Loucy (cell line): ENCODE measurements at regions not wholly inside any gene's neighbourhood (a gene's known extent, or its start where the extent isn't known, plus 50 kb on each side); places are given as distances from the start of the nearest gene placed in this dataset.

Experiments used
- H2AFZ ChIP-seq: fragments of 200-600 bp; sonication (generic); 2 replicates; pipeline ENCODE4 v1.6.0; 2016; ENCODE audit warnings: antibody characterized with exemption, mild to moderate bottlenecking, low read length, moderate library complexity
- H3F3A ChIP-seq: fragments of 200-600 bp; 2 replicates; pipeline ENCODE4 v1.6.0; 2016; ENCODE audit warnings: antibody characterized with exemption, low read depth, mild to moderate bottlenecking
- H3K27me3 ChIP-seq: fragments of 200-600 bp; sonication (generic); 2 replicates; pipeline ENCODE4 v1.6.1; 2014; ENCODE audit warnings: low read length, mild to moderate bottlenecking; ENCODE audit not compliant: insufficient read depth, poor library complexity, severe bottlenecking
- H3K36me3 ChIP-seq: fragments of 200-600 bp; sonication (generic); 2 replicates; pipeline ENCODE4 v1.6.1; 2016; ENCODE audit warnings: low read length; ENCODE audit not compliant: insufficient read depth
- H3K4me1 ChIP-seq: fragments of 200-600 bp; sonication (generic); 2 replicates; pipeline ENCODE4 v1.5.1; 2014; ENCODE audit warnings: low read length, mild to moderate bottlenecking; ENCODE audit not compliant: insufficient read depth, poor library complexity, severe bottlenecking
- H3K4me2 ChIP-seq: fragments of 200-600 bp; sonication (generic); 2 replicates; pipeline ENCODE4 v1.6.0; 2014; ENCODE audit warnings: antibody characterized with exemption, low read length, low read depth, mild to moderate bottlenecking; ENCODE audit not compliant: poor library complexity, severe bottlenecking
- H3K4me3 ChIP-seq: fragments of 200-600 bp; sonication (generic); 2 replicates; pipeline ENCODE4 v1.5.1; 2014; ENCODE audit warnings: low read length, mild to moderate bottlenecking, mixed read lengths; ENCODE audit not compliant: poor library complexity, severe bottlenecking
- H3K79me2 ChIP-seq: fragments of 200-600 bp; sonication (generic); 2 replicates; pipeline ENCODE4 v1.6.1; 2014; ENCODE audit warnings: low read length; ENCODE audit not compliant: insufficient read depth
- H3K9ac ChIP-seq: fragments of 200-600 bp; sonication (generic); 2 replicates; pipeline ENCODE4 v1.6.0; 2014; ENCODE audit warnings: mild to moderate bottlenecking, low read depth, low read length, moderate library complexity; ENCODE audit not compliant: poor library complexity, severe bottlenecking
- H3K9me2 ChIP-seq: fragments of 200-600 bp; sonication (generic); replicated peaks from 2 replicates; pipeline ENCODE4 v1.6.1; 2016; ENCODE audit warnings: low read depth, low read length, mixed read lengths
- H3K9me3 ChIP-seq: fragments of 200-600 bp; sonication (generic); 2 replicates; pipeline ENCODE4 v1.6.1; 2014; ENCODE audit warnings: mild to moderate bottlenecking, antibody characterized with exemption, low read length, low read depth; ENCODE audit not compliant: insufficient read depth
- H4K20me1 ChIP-seq: fragments of 200-600 bp; sonication (generic); 2 replicates; pipeline ENCODE4 v1.6.0; 2014; ENCODE audit warnings: antibody characterized with exemption, low read length, mild to moderate bottlenecking; ENCODE audit not compliant: insufficient read depth, poor library complexity, severe bottlenecking
- EZH2phosphoT487 ChIP-seq: fragments of 200-600 bp; IDR thresholded peaks from 2 replicates; pipeline ENCODE4 v1.6.1; 2018; ENCODE audit warnings: antibody characterized with exemption, mild to moderate bottlenecking, moderate library complexity, borderline replicate concordance
- TF ChIP-seq, protein P1 (sequence below): fragments of 200-600 bp; sonication (generic); conservative IDR thresholded peaks from 2 replicates; pipeline ENCODE4 v1.5.1; 2014; ENCODE audit warnings: mild to moderate bottlenecking, antibody characterized with exemption, low read length

GRCh38 chr12:107986183-107986582 lies 142.9 kb upstream of the WSCD2 start:
- no peak overlapping the region for H3K4me2 ChIP-seq
- no peaks in the 10 kb centered on the region for H3K4me1 ChIP-seq
- H3K9me3 ChIP-seq = no peaks in the 10 kb centered on the region
- no peaks in the 10 kb centered on the region for H3K27me3 ChIP-seq
- TF ChIP-seq, protein P1, sequence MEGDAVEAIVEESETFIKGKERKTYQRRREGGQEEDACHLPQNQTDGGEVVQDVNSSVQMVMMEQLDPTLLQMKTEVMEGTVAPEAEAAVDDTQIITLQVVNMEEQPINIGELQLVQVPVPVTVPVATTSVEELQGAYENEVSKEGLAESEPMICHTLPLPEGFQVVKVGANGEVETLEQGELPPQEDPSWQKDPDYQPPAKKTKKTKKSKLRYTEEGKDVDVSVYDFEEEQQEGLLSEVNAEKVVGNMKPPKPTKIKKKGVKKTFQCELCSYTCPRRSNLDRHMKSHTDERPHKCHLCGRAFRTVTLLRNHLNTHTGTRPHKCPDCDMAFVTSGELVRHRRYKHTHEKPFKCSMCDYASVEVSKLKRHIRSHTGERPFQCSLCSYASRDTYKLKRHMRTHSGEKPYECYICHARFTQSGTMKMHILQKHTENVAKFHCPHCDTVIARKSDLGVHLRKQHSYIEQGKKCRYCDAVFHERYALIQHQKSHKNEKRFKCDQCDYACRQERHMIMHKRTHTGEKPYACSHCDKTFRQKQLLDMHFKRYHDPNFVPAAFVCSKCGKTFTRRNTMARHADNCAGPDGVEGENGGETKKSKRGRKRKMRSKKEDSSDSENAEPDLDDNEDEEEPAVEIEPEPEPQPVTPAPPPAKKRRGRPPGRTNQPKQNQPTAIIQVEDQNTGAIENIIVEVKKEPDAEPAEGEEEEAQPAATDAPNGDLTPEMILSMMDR = no peak
- TF ChIP-seq EZH2phosphoT487 = no peak
- H3K9me2 ChIP-seq = no peaks in the 10 kb centered on the region
- H3K4me3 ChIP-seq = no peak overlapping the region
- H3K36me3 ChIP-seq = no peaks in the 10 kb centered on the region
- H3K79me2 ChIP-seq = no peaks in the 10 kb centered on the region
- H2AFZ ChIP-seq = no peak overlapping the region
- no peaks in the 10 kb centered on the region for H3F3A ChIP-seq
- H4K20me1 ChIP-seq = no peaks in the 10 kb centered on the region
- no peak overlapping the region for H3K9ac ChIP-seq

DNA sequence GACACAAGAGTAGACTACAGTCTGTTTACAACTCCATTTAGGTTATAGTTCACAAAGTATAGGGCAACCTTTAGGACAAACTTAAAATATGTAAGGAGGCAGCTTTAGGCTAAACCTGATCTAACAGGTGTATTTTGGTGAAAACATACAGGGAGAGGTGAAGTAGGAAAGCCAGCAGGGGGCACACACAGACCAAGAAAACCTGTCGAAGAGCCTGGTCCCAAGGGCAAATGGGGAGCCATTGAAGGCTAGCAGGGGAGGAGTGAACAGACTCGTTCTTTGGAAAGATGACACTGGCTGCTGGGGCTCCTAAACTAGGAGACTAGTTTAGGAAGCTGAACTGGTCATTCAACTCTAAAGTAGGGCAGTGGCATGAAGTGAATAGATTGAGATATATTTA lies 138.8 kb upstream of the WSCD2 start:
- Histone ChIP-seq H3K27me3 (no peaks in the 10 kb centered on the region), H3K9ac (no peak overlapping the region), H3K4me2 (no peak overlapping the region), H3K4me1 (no peaks in the 10 kb centered on the region), H3F3A (no peaks in the 10 kb centered on the region), H3K79me2 (no peaks in the 10 kb centered on the region), H3K4me3 (no peak overlapping the region), H2AFZ (no peak overlapping the region), H3K9me3 (no peaks in the 10 kb centered on the region), H4K20me1 (no peaks in the 10 kb centered on the region), H3K36me3 (no peaks in the 10 kb centered on the region), H3K9me2 (no peaks in the 10 kb centered on the region)
- no peak for TF ChIP-seq EZH2phosphoT487
- TF ChIP-seq, protein P1 = peak; percentile 68

GRCh38 chr12:107992029-107992428 lies 137.1 kb upstream of the WSCD2 start:
- no peak overlapping the region for H3K4me2 ChIP-seq
- H3K4me3 ChIP-seq = no peak overlapping the region
- H2AFZ ChIP-seq = no peak overlapping the region
- no peaks in the 10 kb centered on the region for H4K20me1 ChIP-seq
- TF ChIP-seq EZH2phosphoT487 = no peak
- TF ChIP-seq, protein P1 = no peak
- H3K36me3 ChIP-seq = no peaks in the 10 kb centered on the region
- no peaks in the 10 kb centered on the region for H3K27me3 ChIP-seq
- no peaks in the 10 kb centered on the region for H3K4me1 ChIP-seq
- H3K79me2 ChIP-seq = no peaks in the 10 kb centered on the region
- H3K9ac ChIP-seq = no peak overlapping the region
- H3K9me2 ChIP-seq = no peaks in the 10 kb centered on the region
- no peaks in the 10 kb centered on the region for H3K9me3 ChIP-seq
- H3F3A ChIP-seq = no peaks in the 10 kb centered on the region
